Fibroblast of lung (primary cell): ENCODE measurements at regions not wholly inside any gene's neighbourhood (a gene's known extent, or its start where the extent isn't known, plus 50 kb on each side); places are given as distances from the start of the nearest gene placed in this dataset.

ENCODE experiments used
- DNase-seq, 2 donors: peaks; one replicate each; pipeline versions ENCODE4 v3.0.0 to v3.0.0-alpha.2; 2010; ENCODE audit warnings: low read depth in 2 of 2
- H2AFZ ChIP-seq: 2 replicates; pipeline ENCODE4 v1.5.1; 2012; ENCODE audit warnings: low read length, control low read depth, inconsistent platforms
- H3K27ac ChIP-seq: 2 replicates; pipeline ENCODE4 v1.5.1; 2011; ENCODE audit warnings: low read length, control low read depth; ENCODE audit not compliant: insufficient read depth
- H3K27me3 ChIP-seq: 2 replicates; pipeline ENCODE4 v1.5.1; 2011; ENCODE audit warnings: mild to moderate bottlenecking, low read length; ENCODE audit not compliant: control insufficient read depth, insufficient read depth
- H3K36me3 ChIP-seq: 2 replicates; pipeline ENCODE4 v1.5.1; 2011; ENCODE audit warnings: low read length; ENCODE audit not compliant: control insufficient read depth, insufficient read depth
- H3K4me1 ChIP-seq: 2 replicates; pipeline ENCODE4 v1.5.1; 2011; ENCODE audit warnings: low read length; ENCODE audit not compliant: control insufficient read depth, insufficient read depth; ENCODE audit errors: extremely low read depth
- H3K4me2 ChIP-seq: 2 replicates; pipeline ENCODE4 v1.5.1; 2011; ENCODE audit warnings: low read length, control low read depth; ENCODE audit not compliant: insufficient read depth; ENCODE audit errors: extremely low read depth
- H3K4me3 ChIP-seq, 4 experiments: fragments of 200-600 bp in 1 of 4; sonication (generic) in 1 of 4; replicated peaks in 1 of 4; 2 replicates each; pipeline ENCODE4 v1.5.1; 2011 to 2016; ENCODE audit warnings: low read length in 4 of 4, low read depth in 3 of 4, mild to moderate bottlenecking in 3 of 4, control low read depth in 2 of 4, inconsistent platforms in 1 of 4, mixed read lengths in 1 of 4; ENCODE audit not compliant: insufficient read depth in 1 of 4; ENCODE audit errors: control extremely low read depth in 1 of 4
- H3K79me2 ChIP-seq: 2 replicates; pipeline ENCODE4 v1.5.1; 2012; ENCODE audit warnings: mild to moderate bottlenecking, low read length, inconsistent platforms; ENCODE audit not compliant: control insufficient read depth, insufficient read depth
- H3K9ac ChIP-seq: 2 replicates; pipeline ENCODE4 v1.5.1; 2011; ENCODE audit warnings: mild to moderate bottlenecking, low read length, control low read depth; ENCODE audit not compliant: insufficient read depth
- H3K9me3 ChIP-seq: 2 replicates; pipeline ENCODE4 v1.5.1; 2012; ENCODE audit warnings: low read depth, low read length; ENCODE audit not compliant: control insufficient read depth, insufficient read depth
- H4K20me1 ChIP-seq: 2 replicates; pipeline ENCODE4 v1.5.1; 2011; ENCODE audit warnings: low read length; ENCODE audit not compliant: control insufficient read depth, insufficient read depth; ENCODE audit errors: extremely low read depth
- EZH2 ChIP-seq: IDR thresholded peaks from 2 replicates; pipeline ENCODE4 v1.5.1; 2012; ENCODE audit warnings: low read length, control low read depth, mild to moderate bottlenecking; ENCODE audit errors: missing control alignments
- TF ChIP-seq, protein P1 (sequence below), 2 donors: IDR thresholded peaks in 1 of 2; conservative IDR thresholded peaks in 1 of 2; 1 replicate in 1 of 2; 2 replicates in 1 of 2; pipeline ENCODE4 v1.5.1; 2011 to 2012; ENCODE audit warnings: low read length in 2 of 2, control low read depth in 1 of 2, inconsistent platforms in 1 of 2, low read depth in 1 of 2, mild to moderate bottlenecking in 1 of 2

DNA sequence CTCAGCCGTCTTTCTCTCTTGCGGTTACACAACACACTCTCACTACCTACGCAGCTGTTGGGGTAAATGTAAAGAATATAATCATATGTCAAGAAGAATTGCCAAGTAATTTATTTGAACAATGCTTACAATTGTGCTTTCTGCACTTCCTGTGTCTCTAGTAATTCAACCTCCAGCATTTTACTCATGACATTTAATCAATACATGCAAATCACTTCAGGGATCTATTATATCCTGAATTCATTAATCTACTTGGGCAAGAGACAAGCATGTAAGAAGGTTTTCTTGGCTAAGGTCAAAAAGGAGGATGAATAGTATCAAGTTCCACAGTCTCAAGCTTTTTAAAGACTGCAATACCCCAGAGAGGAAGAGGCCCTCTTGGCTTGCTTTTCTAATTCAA is 562.9 kb upstream of the ADARB2 start:
- no peak for DNase-seq

DNA sequence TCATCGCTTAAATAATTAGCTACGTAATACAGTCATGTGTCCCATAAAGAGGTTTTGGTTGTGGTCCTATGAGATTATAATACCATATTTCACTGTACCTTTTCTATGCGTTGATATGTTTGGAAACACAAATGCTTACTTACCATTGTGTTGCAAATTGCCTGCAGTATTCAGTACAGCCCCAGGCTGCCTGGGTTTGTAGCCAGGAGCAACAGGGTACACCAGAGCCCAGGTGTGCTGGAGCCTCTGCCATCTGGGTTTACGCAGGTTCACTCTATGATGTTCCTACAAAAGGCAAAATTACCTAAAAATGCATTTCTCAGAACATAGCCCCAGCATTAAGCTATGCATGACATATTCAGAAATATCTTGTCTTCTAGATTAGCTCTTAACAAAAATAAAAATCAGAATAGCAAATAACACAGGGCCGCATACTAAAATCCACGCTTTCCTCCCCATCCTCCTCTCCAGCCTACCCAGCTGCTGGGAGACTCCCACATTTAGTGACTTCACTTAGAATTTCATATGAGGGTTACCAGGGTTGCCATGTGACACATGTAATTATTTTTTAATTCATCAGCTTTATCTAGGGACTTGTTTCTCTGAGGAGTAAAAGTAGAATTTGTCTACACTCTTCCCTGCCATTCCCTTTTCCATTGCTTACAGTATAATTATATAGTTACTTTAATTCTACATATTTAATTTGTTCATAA is 559.0 kb upstream of the ADARB2 start:
- H3K27me3 ChIP-seq: no peaks in the 10 kb centered on the region
- H3K9me3 ChIP-seq: no peaks in the 10 kb centered on the region
- no peak overlapping the region for H3K27ac ChIP-seq
- no peaks in the 10 kb centered on the region for H4K20me1 ChIP-seq
- TF ChIP-seq, protein P1, sequence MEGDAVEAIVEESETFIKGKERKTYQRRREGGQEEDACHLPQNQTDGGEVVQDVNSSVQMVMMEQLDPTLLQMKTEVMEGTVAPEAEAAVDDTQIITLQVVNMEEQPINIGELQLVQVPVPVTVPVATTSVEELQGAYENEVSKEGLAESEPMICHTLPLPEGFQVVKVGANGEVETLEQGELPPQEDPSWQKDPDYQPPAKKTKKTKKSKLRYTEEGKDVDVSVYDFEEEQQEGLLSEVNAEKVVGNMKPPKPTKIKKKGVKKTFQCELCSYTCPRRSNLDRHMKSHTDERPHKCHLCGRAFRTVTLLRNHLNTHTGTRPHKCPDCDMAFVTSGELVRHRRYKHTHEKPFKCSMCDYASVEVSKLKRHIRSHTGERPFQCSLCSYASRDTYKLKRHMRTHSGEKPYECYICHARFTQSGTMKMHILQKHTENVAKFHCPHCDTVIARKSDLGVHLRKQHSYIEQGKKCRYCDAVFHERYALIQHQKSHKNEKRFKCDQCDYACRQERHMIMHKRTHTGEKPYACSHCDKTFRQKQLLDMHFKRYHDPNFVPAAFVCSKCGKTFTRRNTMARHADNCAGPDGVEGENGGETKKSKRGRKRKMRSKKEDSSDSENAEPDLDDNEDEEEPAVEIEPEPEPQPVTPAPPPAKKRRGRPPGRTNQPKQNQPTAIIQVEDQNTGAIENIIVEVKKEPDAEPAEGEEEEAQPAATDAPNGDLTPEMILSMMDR (conservative IDR thresholded peaks at IDR 0.05 in 1 of 2, IDR thresholded peaks at IDR 0.05 in 1 of 2; ENCODE audit: low read depth in 1 of 2, low read length in 2 of 2): no peak
- no peak for TF ChIP-seq EZH2
- H3K4me3 ChIP-seq: no peak overlapping the region
- H3K36me3 ChIP-seq: no peaks in the 10 kb centered on the region
- no peaks in the 10 kb centered on the region for H3K4me1 ChIP-seq
- H3K4me2 ChIP-seq: no peak overlapping the region
- DNase-seq: no peak
- no peaks in the 10 kb centered on the region for H3K79me2 ChIP-seq
- H3K9ac ChIP-seq: no peak overlapping the region
- no peak overlapping the region for H2AFZ ChIP-seq

More for the DNA sequence above, 562.9 kb upstream of the ADARB2 start:
- no peaks in the 10 kb centered on the region for H3K4me1 ChIP-seq
- H3K27me3 ChIP-seq: no peaks in the 10 kb centered on the region
- TF ChIP-seq, protein P1 (conservative IDR thresholded peaks at IDR 0.05 in 1 of 2, IDR thresholded peaks at IDR 0.05 in 1 of 2; ENCODE audit: low read depth in 1 of 2, low read length in 2 of 2): no peak
- no peak for TF ChIP-seq EZH2
- no peaks in the 10 kb centered on the region for H3K9me3 ChIP-seq
- H3K4me2 ChIP-seq: no peak overlapping the region
- H3K9ac ChIP-seq: no peak overlapping the region
- H3K4me3 ChIP-seq: no peak overlapping the region
- no peak overlapping the region for H2AFZ ChIP-seq
- H3K36me3 ChIP-seq: no peaks in the 10 kb centered on the region
- no peaks in the 10 kb centered on the region for H3K79me2 ChIP-seq
- H3K27ac ChIP-seq: no peak overlapping the region
- no peaks in the 10 kb centered on the region for H4K20me1 ChIP-seq

DNA sequence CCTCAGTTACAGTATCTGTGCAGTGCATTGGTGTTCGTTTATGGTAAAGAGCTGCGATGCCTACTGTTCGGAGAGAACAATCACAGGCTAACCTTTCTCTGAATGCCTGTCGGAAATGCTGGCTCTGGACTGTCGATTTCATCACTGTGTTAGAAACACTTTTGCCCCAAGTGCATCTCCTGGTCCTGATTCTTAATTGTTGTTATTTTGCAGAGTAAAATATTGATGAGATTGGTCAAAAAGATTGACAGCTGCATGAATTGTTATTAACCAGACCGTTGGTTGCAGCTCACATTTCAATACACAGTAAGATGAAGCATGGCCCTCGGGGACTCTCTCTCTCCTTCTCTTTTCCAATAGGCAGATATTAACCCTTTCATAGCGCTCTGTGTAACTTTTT is 557.4 kb upstream of the ADARB2 start:
- Histone ChIP-seq H3K4me3 (no peak overlapping the region), H4K20me1 (no peaks in the 10 kb centered on the region), H2AFZ (no peak overlapping the region), H3K36me3 (no peaks in the 10 kb centered on the region), H3K79me2 (no peaks in the 10 kb centered on the region), H3K9me3 (no peaks in the 10 kb centered on the region), H3K27me3 (no peaks in the 10 kb centered on the region), H3K9ac (no peak overlapping the region), H3K27ac (no peak overlapping the region), H3K4me1 (no peaks in the 10 kb centered on the region), H3K4me2 (no peak overlapping the region)
- TF ChIP-seq, protein P1 (conservative IDR thresholded peaks at IDR 0.05 in 1 of 2, IDR thresholded peaks at IDR 0.05 in 1 of 2; ENCODE audit: low read depth in 1 of 2, low read length in 2 of 2): no peak
- no peak for TF ChIP-seq EZH2
- no peak for DNase-seq
